Thyroid gland (tissue), 4 donors: ENCODE measurements at regions not wholly inside any gene's neighbourhood (a gene's known extent, or its start where the extent isn't known, plus 50 kb on each side); places are given as distances from the start of the nearest gene placed in this dataset.

Source experiments
- DNase-seq, 2 donors: peaks; one replicate each; pipeline ENCODE4 v3.0.0-alpha.2; 2019
- H3K27ac ChIP-seq, 3 donors: fragments of 200-600 bp; sonication (generic); 1 replicate in 2 of 3; 2 replicates in 1 of 3; pipeline ENCODE4 v1.5.1; 2016 to 2019; ENCODE audit warnings: mild to moderate bottlenecking in 1 of 3, moderate library complexity in 1 of 3
- H3K27me3 ChIP-seq: fragments of 200-600 bp; sonication (generic); one replicate; pipeline ENCODE4 v1.5.1; 2019
- H3K36me3 ChIP-seq, 2 donors: fragments of 200-600 bp; sonication (generic); one replicate each; pipeline ENCODE4 v1.5.1; 2016 to 2019
- H3K4me1 ChIP-seq, 2 donors: fragments of 200-600 bp; sonication (generic); one replicate each; pipeline ENCODE4 v1.5.1; 2017 to 2019
- H3K4me3 ChIP-seq, 3 donors: fragments of 200-600 bp; sonication (generic); replicated peaks in 1 of 3; 1 replicate in 2 of 3; 2 replicates in 1 of 3; pipeline ENCODE4 v1.5.1; 2016; ENCODE audit warnings: mild to moderate bottlenecking in 1 of 3
- H3K9me3 ChIP-seq: fragments of 200-600 bp; sonication (generic); one replicate; pipeline ENCODE4 v1.5.1; 2017
- POLR2A ChIP-seq, 2 donors: fragments of 450-650 bp; IDR thresholded peaks; one replicate each; pipeline ENCODE4 v1.6.1; 2017; ENCODE audit warnings: antibody characterized with exemption in 2 of 2, mild to moderate bottlenecking in 2 of 2, moderate library complexity in 1 of 2
- WGBS, 2 donors: methylation state at CpG; one replicate each; pipeline ENCODE4 v1.1.5; 2017; 5-methylcytosine and 5-hydroxymethylcytosine counted together
- intact Hi-C: fragments of 100-400 bp; cut with DNase I; formaldehyde crosslinking; loops from one replicate; pipeline ENCODE4 v1.15.1; 2023
- TF ChIP-seq, protein P1 (sequence below), 6 experiments: fragments of 200-600 bp in 3 of 6; fragments of 450-650 bp in 3 of 6; sonication (generic) in 3 of 6; IDR thresholded peaks; one replicate each; pipeline ENCODE4 v1.5.1; 2016 to 2019; ENCODE audit warnings: antibody characterized with exemption in 6 of 6, mild to moderate bottlenecking in 2 of 6, inconsistent platforms in 1 of 6, moderate library complexity in 1 of 6

DNA sequence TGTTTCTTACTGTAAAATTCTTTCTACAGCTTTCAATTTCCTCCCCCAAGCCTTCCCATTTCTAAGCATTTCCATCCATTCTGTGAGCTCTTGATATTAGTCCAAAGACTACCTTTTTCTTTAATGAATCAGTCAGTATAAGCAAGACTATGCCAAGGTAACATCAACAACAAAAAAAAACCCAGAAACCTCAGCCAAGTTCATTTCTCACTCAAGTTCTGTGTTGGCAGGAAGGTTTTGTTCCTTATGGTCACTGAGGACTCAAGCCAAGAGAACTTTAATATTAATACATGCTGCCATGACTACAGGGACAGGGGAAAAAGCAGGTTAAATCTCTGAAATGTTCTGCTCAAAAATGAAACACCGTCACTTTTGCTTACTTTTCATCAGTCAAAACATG, 621.2 kb upstream of the NRP1 start:
- H3K36me3 ChIP-seq, result no peaks in the 10 kb centered on the region
- WGBS, 2 donors, result 86 to 98% methylated on average over 1 of the region's 1 CpG
- DNase-seq, result no peak
- H3K4me1 ChIP-seq, result no peaks in the 10 kb centered on the region
- TF ChIP-seq, protein P1, sequence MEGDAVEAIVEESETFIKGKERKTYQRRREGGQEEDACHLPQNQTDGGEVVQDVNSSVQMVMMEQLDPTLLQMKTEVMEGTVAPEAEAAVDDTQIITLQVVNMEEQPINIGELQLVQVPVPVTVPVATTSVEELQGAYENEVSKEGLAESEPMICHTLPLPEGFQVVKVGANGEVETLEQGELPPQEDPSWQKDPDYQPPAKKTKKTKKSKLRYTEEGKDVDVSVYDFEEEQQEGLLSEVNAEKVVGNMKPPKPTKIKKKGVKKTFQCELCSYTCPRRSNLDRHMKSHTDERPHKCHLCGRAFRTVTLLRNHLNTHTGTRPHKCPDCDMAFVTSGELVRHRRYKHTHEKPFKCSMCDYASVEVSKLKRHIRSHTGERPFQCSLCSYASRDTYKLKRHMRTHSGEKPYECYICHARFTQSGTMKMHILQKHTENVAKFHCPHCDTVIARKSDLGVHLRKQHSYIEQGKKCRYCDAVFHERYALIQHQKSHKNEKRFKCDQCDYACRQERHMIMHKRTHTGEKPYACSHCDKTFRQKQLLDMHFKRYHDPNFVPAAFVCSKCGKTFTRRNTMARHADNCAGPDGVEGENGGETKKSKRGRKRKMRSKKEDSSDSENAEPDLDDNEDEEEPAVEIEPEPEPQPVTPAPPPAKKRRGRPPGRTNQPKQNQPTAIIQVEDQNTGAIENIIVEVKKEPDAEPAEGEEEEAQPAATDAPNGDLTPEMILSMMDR (IDR thresholded peaks at IDR 0.05), result no peak
- no peak for TF ChIP-seq POLR2A (IDR thresholded peaks at IDR 0.05)
- no peak overlapping the region for H3K4me3 ChIP-seq
- no peaks in the 10 kb centered on the region for H3K9me3 ChIP-seq
- H3K27ac ChIP-seq, result no peak overlapping the region
- H3K27me3 ChIP-seq, result no peaks in the 10 kb centered on the region
- intact Hi-C loops, result no loop called here

GRCh38 chr10:33952692-33953360, 618.4 kb upstream of the NRP1 start:
- WGBS, 2 donors, result 96 to 98% methylated on average over 8 of the region's 8 CpGs
- intact Hi-C loops, result no loop called here
- no peak for DNase-seq
- Histone ChIP-seq H3K27ac (no peak overlapping the region), H3K4me3 (no peak overlapping the region), H3K4me1 (no peaks in the 10 kb centered on the region), H3K9me3 (no peaks in the 10 kb centered on the region), H3K27me3 (no peaks in the 10 kb centered on the region), H3K36me3 (no peaks in the 10 kb centered on the region)
- TF ChIP-seq, protein P1 (IDR thresholded peaks at IDR 0.05), result no peak
- TF ChIP-seq POLR2A (IDR thresholded peaks at IDR 0.05), result no peak

- intact Hi-C loops, result no loop called here
Observed at GRCh38 chr10:33950206-33950605, 615.7 kb upstream of the NRP1 start.

DNA sequence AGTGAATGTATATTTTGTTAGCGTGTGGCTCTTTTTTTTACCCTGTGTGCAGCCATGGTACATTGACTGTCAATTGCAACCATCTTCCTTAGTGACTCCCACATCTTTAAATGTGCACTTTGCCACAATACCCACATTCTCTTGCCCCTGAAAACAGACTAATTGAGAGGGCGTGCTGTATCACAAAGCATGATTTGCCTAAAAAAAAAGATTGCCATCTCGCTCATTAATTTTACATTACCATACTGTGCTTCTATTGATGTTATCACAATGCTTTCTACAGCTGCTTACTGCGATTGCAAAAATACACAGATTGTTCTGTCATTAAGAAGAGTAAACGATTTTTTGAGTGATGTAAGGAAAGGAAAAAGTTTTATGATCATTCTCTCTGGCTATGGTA, 613.1 kb upstream of the NRP1 start:
- H3K36me3 ChIP-seq, result no peaks in the 10 kb centered on the region
- H3K27me3 ChIP-seq, result no peaks in the 10 kb centered on the region
- no peak overlapping the region for H3K27ac ChIP-seq
- no peak for TF ChIP-seq POLR2A (IDR thresholded peaks at IDR 0.05)
- TF ChIP-seq, protein P1 (IDR thresholded peaks at IDR 0.05), result no peak
- DNase-seq, result no peak
- no peaks in the 10 kb centered on the region for H3K9me3 ChIP-seq
- WGBS, 2 donors, result 91 to 93% methylated on average over 5 of the region's 5 CpGs
- intact Hi-C loops, result no loop called here
- no peak overlapping the region for H3K4me3 ChIP-seq
- no peaks in the 10 kb centered on the region for H3K4me1 ChIP-seq

More at GRCh38 chr10:33950206-33950605, 615.7 kb upstream of the NRP1 start:
- no peaks in the 10 kb centered on the region for H3K9me3 ChIP-seq
- H3K4me1 ChIP-seq, result no peaks in the 10 kb centered on the region
- no peak overlapping the region for H3K4me3 ChIP-seq
- TF ChIP-seq, protein P1 (IDR thresholded peaks at IDR 0.05), result no peak
- TF ChIP-seq POLR2A (IDR thresholded peaks at IDR 0.05), result no peak
- H3K27me3 ChIP-seq, result no peaks in the 10 kb centered on the region
- no peak for DNase-seq
- H3K36me3 ChIP-seq, result no peaks in the 10 kb centered on the region
- 90 to 95% methylated on average over 1 of the region's 1 CpG for WGBS, 2 donors
- no peak overlapping the region for H3K27ac ChIP-seq

- no peak for DNase-seq
- TF ChIP-seq POLR2A (IDR thresholded peaks at IDR 0.05), result no peak
- TF ChIP-seq, protein P1 (IDR thresholded peaks at IDR 0.05), result no peak
- Histone ChIP-seq H3K27me3 (no peaks in the 10 kb centered on the region), H3K36me3 (no peaks in the 10 kb centered on the region), H3K4me1 (no peaks in the 10 kb centered on the region), H3K4me3 (no peak overlapping the region), H3K9me3 (no peaks in the 10 kb centered on the region), H3K27ac (no peak overlapping the region)
- 82 to 83% methylated on average over 1 of the region's 1 CpG for WGBS, 2 donors
- intact Hi-C loops, result no loop called here
Observed at GRCh38 chr10:33945051-33945450, 610.6 kb upstream of the NRP1 start.
